Kidney (tissue), 13 donors: ENCODE measurements at regions not wholly inside any gene's neighbourhood (a gene's known extent, or its start where the extent isn't known, plus 50 kb on each side); places are given as distances from the start of the nearest gene placed in this dataset.
A peak's percentile ranks its signal among the peaks of the same experiment; 100 is the strongest.

Experiments
- DNase-seq, 5 donors: peaks; one replicate each; pipeline ENCODE4 v3.0.0-alpha.2; 2013 to 2020
- FAIRE-seq: peaks from 2 replicates; lab custom pipeline; 2012; peaks lifted over from hg19 to GRCh38; lab: Jason Lieb, UNC
- H3K27ac ChIP-seq, 2 donors: one replicate each; pipeline ENCODE4 v1.7.0; 2013; ENCODE audit warnings: low read depth in 2 of 2, low read length in 2 of 2, inconsistent platforms in 1 of 2
- H3K27me3 ChIP-seq: one replicate; pipeline ENCODE4 v1.7.1; 2013; ENCODE audit warnings: low read length, inconsistent platforms; ENCODE audit not compliant: control insufficient read depth, insufficient read depth
- H3K36me3 ChIP-seq, 3 donors: one replicate each; pipeline versions ENCODE4 v1.7.0 to v1.7.1; 2013; ENCODE audit warnings: low read length in 3 of 3, control low read depth in 1 of 3, inconsistent platforms in 1 of 3; ENCODE audit not compliant: insufficient read depth in 3 of 3, control insufficient read depth in 2 of 3
- H3K4me1 ChIP-seq, 3 donors: one replicate each; pipeline versions ENCODE4 v1.7.0 to v1.7.1; 2013; ENCODE audit warnings: low read length in 3 of 3, inconsistent platforms in 1 of 3, low read depth in 1 of 3; ENCODE audit not compliant: control insufficient read depth in 2 of 3, insufficient read depth in 2 of 3
- H3K4me3 ChIP-seq, 3 donors: one replicate each; pipeline versions ENCODE4 v1.7.0 to v1.8.1; 2013; ENCODE audit warnings: low read length in 3 of 3, control low read depth in 1 of 3, inconsistent platforms in 1 of 3
- H3K9ac ChIP-seq, 3 donors: one replicate each; pipeline versions ENCODE4 v1.7.0 to v1.7.1; 2013; ENCODE audit warnings: low read length in 3 of 3, control low read depth in 1 of 3, inconsistent platforms in 1 of 3
- H3K9me3 ChIP-seq, 3 donors: one replicate each; pipeline versions ENCODE4 v1.7.0 to v1.7.1; 2013; ENCODE audit warnings: low read length in 3 of 3, control low read depth in 1 of 3, inconsistent platforms in 1 of 3; ENCODE audit not compliant: control insufficient read depth in 2 of 3, insufficient read depth in 1 of 3
- CTCF ChIP-seq: IDR thresholded peaks from 3 replicates; pipeline ENCODE4 v1.5.1; 2012; ENCODE audit warnings: mild to moderate bottlenecking, moderate library complexity, borderline replicate concordance; ENCODE audit not compliant: insufficient read depth; ENCODE audit errors: extremely low read depth
- intact Hi-C: fragments of 100-400 bp; cut with DNase I; formaldehyde crosslinking; loops from one replicate; pipeline ENCODE4 v1.11.1; 2022
- donor health status: control.
- donor health status: control.
- donor health status: control.
- donor health status: control.
- donor health status: control.
- donor health status: DM: yes; HTN: yes; CAD: no.
- donor health status: Normal renal cell carcinoma (clear cell type).

GRCh38 chr2:8588831-8589191, 93.0 kb upstream of the ID2 start:
- Histone ChIP-seq H3K27ac (no peak overlapping the region), H3K4me1 (peaks cover 0 to 4% (median 3%) of the 10 kb centered on the region in 3 donors), H3K4me3 (no peak overlapping the region), H3K27me3 (no peaks in the 10 kb centered on the region), H3K9me3 (no peaks in the 10 kb centered on the region), H3K9ac (no peak overlapping the region), H3K36me3 (no peaks in the 10 kb centered on the region)
- DNase-seq (peak in 1 of 5 donors; percentile 20), FAIRE-seq (no peak)
- intact Hi-C loops = no loop called here
- TF ChIP-seq CTCF = no peak

GRCh38 chr2:8589721-8590120, 92.1 kb upstream of the ID2 start:
- Histone ChIP-seq H3K36me3 (no peaks in the 10 kb centered on the region), H3K27me3 (no peaks in the 10 kb centered on the region), H3K9ac (no peak overlapping the region), H3K9me3 (no peaks in the 10 kb centered on the region), H3K4me1 (no peaks in the 10 kb centered on the region), H3K4me3 (no peak overlapping the region), H3K27ac (no peak overlapping the region)
- intact Hi-C loops = no loop called here
- TF ChIP-seq CTCF = no peak
- FAIRE-seq = no peak
- DNase-seq = no peak

- intact Hi-C loops = no loop called here
- Histone ChIP-seq H3K27me3 (no peaks in the 10 kb centered on the region), H3K36me3 (no peaks in the 10 kb centered on the region), H3K9ac (no peak overlapping the region), H3K4me1 (no peaks in the 10 kb centered on the region), H3K27ac (no peak overlapping the region), H3K4me3 (no peak overlapping the region), H3K9me3 (no peaks in the 10 kb centered on the region)
- DNase-seq (peak in 1 of 5 donors; percentile 42), FAIRE-seq (no peak)
- no peak for TF ChIP-seq CTCF
Observed at GRCh38 chr2:8590938-8591337, 90.9 kb upstream of the ID2 start.

- Histone ChIP-seq H3K27me3 (no peaks in the 10 kb centered on the region), H3K4me3 (no peak overlapping the region), H3K9me3 (no peaks in the 10 kb centered on the region), H3K4me1 (no peaks in the 10 kb centered on the region), H3K27ac (no peak overlapping the region), H3K36me3 (no peaks in the 10 kb centered on the region), H3K9ac (no peak overlapping the region)
- no peak for TF ChIP-seq CTCF
- no peak for FAIRE-seq
- no peak for DNase-seq
- intact Hi-C loops = no loop called here
Observed at GRCh38 chr2:8592736-8593135, 89.1 kb upstream of the ID2 start.
